GM19463 (cell line): ENCODE measurements at regions not wholly inside any gene's neighbourhood (a gene's known extent, or its start where the extent isn't known, plus 50 kb on each side); places are given as distances from the start of the nearest gene placed in this dataset.
"Not testable (repeated sequence)": the region's sequence is repeated elsewhere in the genome, so short reads cannot be mapped to it uniquely, and the experiment has no call there.

Source experiments
- ATAC-seq: cut with Tn5 transposase; IDR thresholded peaks from one replicate; pipeline ENCODE4 v1.9.1; 2021; ENCODE audit warnings: mild to moderate bottlenecking, moderate library complexity; ENCODE audit not compliant: unreplicated experiment

DNA sequence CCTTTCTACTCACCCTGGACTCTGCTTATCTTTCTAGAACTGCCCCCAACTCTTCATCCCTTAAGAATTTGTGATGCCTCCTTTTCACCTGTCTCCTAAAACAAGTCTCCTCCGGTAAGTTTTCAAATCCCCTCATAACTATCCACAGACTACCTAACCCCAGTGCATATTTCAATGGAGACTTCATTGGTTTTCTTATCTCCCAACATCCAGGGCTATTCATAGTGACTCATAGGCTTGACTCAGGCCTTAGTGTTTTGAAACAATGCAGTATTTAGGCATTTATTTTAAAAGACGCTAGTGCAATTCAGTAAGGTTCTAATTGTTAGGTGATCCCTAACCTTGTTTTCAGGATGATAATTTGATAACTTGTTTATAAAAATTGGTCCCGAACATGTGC lies 399.2 kb downstream of the CPS1 start:
- no peak for ATAC-seq

DNA sequence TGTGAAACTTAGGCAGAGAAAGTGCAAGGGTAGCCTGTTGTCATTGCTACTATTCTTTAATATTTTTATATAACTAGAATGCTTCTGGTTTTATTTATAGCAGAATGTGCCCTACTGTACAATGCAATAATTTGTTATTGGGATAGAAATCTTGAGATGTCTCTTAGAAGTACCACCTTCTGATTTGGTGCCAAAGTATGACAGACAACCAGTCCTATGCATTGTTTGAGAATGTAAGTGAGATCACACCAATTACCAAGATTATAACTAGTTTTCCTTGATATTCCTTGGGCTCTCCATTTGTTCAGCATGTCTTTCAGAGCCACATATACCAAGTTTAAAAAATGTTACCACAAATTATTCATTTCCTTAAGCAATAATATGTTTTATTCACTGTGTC lies 399.7 kb downstream of the CPS1 start:
- no peak for ATAC-seq

DNA sequence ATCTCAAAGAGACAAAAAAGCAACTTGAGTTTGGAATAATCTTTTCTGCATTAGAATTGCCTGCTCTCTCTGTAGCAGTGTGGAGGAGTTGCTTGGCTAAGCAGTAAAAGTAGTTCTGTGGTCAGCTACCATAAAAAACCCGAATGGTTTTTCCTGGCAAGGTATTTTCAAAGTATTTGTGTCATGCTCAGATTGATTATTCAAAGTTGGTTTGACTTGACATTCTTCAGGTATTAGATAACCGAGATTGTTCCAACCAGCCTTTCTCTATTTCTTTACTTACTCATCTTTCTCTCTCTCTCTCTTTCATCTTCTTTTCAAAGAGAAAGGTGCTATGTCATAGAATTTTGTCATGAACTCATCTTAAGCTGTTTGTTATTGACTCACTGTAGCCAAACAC lies 404.9 kb downstream of the CPS1 start:
- ATAC-seq, result no peak

DNA sequence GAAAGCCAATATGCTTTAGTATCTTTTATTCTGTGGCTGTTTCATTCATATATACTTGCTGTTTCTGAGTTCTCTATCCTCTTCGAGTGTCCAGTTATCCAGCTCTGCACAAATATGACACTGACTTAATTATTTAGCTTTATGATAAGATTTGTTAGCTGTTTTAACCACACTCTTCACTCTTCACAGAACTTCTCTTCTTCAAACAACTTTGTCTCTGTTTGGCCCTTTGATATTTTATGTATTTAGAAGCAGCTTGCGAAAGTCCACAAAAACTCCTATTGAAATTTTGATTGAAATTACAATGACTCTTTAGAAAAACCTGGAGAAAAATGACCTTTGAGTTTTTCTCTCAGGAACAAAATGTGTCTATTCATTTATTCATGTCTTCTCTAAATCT lies 407.0 kb downstream of the CPS1 start:
- no peak for ATAC-seq

DNA sequence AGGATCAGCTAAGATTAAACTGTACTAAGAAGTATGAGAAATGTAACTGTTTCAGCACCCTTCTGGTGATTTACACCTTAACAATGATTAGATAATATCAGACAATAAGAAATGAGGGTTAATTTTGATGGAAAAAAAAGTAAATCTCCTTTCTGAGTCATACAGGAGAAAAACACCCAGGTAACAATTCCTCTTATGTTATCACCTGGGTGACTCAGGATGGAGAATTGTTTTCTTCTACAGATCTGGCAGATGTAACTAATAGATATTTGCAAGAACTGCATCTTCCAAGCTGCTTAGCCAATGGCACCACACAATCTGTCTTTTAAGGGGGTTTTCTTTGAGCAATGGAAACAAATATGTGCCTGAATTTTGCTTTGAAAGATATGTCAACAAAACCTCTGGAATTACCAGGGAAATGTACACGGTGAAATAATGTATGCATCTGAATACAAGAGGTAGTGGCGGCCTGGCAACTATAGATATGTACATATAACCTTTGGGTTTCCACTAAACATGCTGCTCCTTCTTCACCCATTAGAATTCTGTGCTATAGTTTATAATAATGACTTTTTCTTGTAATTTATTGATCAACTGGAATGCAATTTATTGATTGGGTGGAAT lies 407.9 kb downstream of the CPS1 start:
- no peak for ATAC-seq

DNA sequence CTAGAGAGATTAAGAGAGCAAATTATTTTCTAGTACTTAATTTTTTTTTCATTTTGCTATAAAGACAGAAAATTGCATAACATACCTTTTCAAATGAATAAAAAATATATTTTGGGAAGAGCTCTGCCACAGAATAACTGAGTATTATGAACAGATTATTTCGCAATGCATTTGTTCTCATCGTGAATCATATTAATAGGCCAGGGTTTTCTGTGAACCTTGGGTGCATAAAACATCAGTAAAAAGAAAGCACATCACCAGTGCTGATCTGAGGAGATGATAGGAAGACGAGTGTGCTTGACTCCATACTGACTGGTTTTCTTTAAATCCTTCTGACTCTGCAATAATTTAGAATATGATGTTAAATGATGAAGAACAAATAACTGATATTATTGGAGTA lies 409.1 kb downstream of the CPS1 start:
- ATAC-seq, result no peak

DNA sequence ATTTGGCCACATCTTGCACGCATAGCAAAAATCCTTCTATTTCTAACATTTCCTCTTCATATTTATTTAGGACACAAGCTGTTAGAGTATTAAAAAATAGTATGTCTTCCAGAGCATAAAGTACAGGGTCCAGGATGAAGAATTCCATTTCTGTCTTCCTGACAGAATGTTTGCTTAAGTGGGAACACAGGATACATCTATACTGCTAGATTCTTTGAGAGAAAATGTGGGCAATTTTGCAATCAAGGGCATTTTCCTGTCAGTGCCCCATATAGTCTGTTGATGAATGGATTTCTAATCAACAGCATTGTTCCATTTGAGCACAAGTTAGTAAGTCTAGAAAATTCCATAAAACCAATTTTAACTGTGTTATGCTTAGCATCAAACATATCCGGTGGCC lies 409.9 kb downstream of the CPS1 start:
- no peak for ATAC-seq

DNA sequence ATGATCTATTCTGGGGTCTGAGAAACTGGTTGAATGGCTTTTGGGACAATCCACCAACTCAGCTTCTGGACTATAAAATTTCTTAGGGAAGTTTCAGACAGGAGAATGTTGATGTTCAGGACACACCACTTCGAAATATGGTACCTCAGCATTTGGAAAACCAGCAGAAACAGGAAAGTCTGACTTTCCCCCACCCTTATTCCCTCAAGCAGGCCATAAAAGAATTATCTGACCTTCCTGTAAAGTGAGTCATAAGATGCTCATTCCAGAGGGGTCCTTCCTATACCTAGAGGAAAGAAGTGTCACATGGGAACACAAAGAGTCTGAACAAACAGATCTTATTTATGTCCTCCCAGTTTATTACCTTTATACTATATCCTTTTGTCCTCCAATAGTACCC lies 415.0 kb downstream of the CPS1 start:
- no peak for ATAC-seq

DNA sequence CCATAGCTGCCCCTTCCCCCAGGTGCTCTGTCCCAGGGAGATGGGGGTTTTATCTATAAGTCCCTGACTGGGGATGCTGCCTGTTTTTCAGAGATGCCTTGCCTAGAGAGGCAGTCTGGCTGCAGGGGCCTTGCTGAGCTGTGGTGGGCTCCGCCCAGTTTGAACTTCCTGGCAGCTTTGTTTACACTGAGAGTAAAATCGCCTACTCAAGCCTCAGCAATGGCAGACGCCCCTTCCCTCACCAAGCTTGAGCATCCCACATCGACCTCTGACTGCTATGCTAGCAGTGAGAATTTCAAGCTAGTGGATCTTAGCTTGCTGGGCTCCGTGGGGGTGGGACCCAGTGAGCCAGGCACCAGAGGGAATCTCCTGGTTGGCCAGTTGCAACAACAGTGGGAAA lies 430.4 kb downstream of the CPS1 start:
- not testable (repeated sequence) for ATAC-seq

DNA sequence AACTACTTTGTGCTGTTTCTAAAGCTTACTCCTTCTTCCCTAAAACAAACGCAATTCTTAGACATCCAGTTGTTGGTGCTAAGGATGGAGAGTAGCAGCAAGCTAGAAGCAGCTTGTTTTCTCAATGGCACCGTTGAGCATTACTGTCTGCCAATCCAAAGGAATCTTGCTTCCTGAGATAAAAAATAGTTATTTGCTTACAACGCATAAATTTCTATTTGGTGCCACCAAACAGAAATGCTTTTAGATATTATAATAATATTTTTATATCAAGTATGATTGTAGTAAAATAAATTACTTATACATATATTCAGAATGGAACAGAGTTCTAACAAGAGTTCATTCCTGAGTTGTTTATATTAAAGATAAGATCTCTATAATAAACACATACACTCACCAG lies 434.7 kb downstream of the CPS1 start:
- ATAC-seq, result no peak

DNA sequence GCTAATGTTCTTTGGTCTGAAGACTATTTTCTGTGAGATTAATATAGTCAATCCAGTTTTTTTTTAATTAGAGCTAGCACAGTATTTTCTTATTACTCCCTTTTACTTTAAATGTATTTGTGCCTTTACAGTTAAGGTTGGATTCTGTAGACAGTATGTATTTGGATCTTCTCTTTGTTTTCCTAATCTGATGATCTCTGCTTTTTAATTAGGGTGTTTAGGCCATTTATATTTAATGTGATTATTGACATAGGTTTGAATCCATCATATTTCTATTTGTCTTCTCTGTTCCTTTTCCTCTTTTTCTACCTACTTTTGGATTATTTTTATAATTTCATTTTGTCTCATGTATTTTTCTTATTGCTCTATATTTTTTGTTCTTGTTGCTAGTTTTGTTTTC lies 437.7 kb downstream of the CPS1 start:
- no peak for ATAC-seq

DNA sequence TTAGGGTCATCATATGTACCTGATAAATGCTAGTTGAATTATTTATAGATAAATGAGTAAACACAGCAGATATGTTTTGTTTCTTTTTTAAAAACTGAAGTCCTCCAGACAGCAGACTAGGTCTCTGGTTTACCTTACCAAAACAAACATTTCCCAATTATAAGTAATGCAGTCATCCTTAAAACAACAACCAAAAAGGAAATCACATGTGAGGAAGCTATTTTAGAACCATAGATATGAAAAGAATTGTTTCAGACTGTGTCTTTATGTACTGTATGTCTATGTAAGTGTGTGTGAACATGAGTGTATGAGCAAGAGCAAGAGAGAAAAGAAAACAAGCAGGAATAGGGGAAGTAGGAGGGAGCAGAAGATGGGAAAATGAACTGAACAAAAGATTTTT lies 441.0 kb downstream of the CPS1 start:
- no peak for ATAC-seq

DNA sequence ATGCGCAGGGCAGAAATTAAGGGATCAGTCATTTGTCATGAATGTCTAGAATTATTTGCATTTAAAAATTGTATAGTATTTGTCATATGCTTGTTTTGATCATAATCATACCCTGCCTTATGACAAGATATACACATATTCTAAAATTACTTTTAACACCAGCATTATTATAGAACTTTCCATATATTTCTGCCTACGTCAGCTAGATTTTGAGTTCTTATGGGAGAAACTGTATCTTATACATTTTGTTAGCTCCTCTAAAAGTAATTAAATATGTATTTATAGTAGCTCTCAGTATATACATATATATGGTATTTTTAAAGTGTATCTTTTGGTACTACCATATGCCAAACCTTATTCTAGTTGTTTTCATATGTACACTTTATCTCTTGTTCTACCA lies 441.9 kb downstream of the CPS1 start:
- ATAC-seq, result no peak

DNA sequence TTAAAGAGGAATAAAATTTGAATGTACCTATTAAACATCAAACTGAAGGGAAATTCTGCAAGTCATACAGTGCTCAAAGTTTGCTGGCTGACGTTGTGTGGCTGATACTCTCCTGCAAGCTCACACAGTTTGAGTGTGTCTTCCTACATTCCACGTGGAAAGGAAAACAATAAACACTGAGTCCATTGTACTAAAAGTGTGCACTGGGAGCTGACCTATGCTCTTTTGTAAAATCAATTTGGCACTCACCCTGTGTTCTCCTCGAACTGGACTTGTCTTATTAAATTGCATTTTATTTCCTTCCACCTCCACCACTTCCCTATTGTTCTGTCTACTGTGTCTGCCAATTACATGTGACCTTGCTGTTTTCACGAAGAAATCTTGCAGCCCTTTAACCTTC lies 458.0 kb downstream of the CPS1 start:
- ATAC-seq, result no peak

DNA sequence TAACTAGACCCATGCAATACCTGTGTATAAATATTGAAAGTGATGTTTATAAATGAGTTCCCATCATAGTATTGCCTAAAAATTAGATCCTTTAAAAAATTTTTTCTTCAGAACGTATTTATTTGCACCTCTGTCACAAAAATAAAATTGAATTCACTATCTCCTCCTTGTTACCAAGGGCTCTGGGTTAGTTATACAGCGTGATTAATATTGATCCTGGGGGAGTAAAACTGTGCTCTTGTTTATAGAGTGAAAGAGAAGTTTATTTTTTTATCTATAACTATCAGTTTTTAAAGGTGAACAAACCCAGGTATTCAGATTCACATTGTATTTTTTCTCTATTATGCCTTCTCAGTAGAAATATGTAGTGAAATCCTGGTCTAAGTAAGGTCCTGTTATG lies 458.5 kb downstream of the CPS1 start:
- no peak for ATAC-seq

DNA sequence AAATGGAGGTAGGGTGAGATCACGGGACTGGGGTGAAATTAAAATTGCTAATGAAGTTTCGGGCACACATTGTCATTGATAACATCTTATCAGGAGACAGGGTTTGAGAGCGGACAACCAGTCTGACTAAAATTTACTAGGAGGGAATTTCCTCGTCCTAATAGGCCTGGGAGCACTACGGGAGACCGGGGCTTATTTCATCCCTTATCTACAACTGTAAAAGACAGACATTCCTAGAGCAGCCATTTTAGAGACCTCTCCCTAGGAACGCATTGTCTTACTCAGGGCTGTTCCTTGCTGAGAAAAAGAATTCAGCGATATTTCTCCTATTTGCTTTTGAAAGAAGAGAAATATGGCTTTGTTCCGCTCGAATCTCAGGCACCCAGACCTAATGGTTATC lies 468.7 kb downstream of the CPS1 start:
- ATAC-seq, result not testable (repeated sequence)

DNA sequence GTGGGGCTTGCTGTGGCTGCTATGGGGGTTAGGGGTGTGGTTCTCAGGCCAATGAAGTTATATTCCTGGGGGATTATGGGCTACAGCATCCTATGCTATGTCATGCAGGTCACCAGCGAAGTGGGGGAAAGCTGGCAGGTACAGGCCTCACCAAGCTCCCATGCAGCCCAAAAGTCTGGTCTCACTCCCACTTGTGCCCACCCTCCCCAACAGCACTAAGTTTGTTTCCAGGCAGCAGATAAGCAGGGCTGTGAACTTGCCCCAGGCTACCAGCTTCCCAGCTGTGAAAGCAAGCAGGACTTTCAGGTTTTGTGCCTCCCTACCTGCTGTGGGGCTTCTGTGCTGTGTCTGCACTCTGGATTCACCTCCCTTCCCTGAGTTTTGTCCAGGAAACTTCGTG lies 469.7 kb downstream of the CPS1 start:
- no peak for ATAC-seq

DNA sequence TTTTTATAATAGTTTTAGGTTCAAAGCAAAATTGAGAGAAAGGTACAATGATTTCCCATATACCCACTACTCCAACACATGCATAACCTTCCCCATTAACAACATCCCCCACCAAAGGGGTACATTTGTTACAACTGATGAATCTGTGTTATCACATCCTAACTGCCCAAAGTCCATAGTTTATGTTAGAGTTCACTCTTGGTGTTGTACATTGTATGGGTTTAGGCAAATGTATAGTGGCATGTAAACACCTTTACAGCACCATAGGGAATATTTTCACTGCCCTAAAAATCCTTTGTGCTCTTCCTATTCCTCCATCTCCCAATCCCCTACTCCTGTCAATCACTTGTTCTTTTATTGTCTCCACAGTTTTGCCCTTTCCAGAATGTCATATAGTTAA lies 471.6 kb downstream of the CPS1 start:
- ATAC-seq, result no peak

DNA sequence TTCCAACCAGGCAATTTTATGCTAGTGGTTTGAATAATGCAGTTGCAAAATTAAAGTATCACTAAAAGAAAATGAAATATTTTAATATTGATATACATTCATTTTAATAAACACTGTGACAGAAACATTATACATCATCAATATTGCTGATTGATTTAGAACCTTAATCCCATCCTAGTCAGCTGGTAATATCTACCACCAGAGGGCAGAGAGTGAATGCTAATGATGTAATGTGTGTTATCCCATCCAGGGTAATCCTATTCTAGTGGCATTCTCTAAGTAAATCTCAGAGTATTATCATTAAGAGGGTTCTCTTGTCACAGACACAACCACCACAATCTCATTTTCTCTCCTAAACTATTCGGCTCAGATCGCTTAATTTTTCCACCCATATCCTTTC lies 477.4 kb downstream of the CPS1 start:
- no peak for ATAC-seq

DNA sequence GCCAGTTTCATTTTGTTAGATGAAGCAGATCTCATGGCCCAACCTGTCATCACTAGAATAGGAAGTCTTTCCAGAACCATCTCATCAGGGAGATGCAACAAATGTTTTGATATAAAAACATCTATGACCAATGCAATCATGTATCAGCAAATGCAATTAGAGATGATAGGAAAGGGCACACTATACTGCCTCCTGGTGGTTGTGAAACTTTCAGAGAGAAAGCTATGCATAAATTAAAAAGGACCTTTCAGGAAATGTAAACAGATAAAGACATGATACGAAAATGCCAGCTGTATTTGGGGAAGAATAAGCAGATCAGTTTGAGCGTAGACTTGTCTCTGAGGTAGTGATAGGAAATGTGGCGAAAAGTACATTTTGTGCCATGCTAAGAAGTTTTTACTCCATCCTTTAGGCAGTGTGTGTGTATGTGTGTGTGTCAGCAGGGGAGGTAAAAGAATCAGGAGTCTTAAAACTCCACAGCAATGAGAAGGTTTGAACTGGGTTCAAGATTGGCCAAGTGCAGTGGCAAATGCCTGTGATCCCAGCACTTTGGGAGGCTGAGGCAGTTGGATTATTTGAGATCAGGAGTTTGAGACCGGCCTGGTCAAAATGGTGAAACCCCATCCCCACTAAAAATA lies 479.3 kb downstream of the CPS1 start:
- ATAC-seq, result no peak

DNA sequence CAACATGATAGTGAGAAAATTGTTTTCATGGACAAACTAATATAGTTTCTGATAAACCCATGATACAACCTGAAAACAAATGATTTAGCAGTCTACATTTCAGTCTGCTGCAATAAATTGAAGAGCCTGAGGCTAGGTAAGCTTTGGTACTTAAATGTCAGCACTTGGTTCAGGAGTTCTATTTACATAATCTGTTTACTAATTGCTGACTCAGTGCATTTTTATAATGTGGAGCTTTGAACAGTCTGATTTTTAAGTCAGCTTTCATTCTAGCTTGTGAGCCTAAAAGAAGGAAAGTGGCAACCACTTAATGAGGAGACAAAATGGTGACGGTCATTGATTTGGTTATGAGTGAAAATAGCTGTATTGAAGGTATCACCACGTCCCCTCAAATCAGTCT lies 488.6 kb downstream of the CPS1 start:
- no peak for ATAC-seq

DNA sequence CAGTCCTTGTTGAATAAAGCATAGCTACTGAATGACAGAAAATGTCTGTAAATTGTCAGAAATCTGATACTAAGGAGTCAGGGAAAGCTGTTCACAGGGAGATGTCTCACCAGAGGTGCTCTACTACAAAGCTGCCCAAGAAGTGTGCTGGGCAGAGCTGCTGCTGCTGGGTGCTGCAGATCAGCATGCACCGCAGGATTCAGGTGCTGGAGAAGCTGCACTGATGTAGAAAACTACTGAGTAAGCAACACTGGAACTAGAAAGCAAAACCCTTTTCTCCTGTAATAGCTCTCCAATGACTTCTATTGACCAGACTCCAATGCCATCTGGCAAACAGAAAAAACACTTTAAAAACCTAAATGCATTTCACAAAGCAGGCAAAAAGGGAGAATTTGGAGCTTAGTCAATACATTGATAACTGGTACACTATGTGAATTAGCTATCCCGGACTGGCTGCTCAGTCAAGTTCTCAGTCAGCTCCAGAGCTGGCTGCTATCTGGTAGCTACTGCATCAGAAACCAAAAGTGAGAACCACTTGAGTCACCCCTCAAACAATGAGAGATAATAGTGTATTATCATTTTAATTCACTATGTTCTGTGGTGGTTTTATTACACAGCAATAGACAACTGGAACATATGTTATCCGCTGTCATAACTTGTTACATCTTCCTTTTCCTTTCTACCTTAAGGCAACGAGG lies 493.1 kb downstream of the CPS1 start:
- peak; percentile 49 for ATAC-seq

DNA sequence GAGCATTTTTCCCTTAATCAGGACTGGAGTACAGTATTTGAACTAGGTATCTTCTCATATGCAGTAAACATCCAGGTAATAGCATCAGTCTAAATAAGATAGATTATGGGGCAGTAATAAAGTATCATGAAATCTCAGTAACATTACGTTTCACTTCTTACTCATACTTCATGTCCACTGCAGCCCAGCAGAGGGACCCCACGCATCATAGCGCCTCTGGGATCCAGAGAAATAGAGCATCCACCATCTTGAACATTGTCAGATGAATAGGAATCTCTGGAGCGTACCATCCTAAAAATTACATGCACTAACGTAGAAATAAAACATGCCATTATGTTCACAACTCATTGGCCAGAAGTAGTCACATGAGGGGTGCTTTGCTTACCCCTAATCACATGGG lies 499.0 kb downstream of the CPS1 start:
- ATAC-seq, result peak; percentile 41
